HFF-Myc (cell line): ENCODE measurements at regions not wholly inside any gene's neighbourhood (a gene's known extent, or its start where the extent isn't known, plus 50 kb on each side); places are given as distances from the start of the nearest gene placed in this dataset.

Experiments used
- DNase-seq: peaks from one replicate; pipeline ENCODE4 v3.0.0-alpha.2; 2011; ENCODE audit warnings: low read depth; ENCODE audit errors: extremely low read depth
- H3K4me3 ChIP-seq: replicated peaks from 2 replicates; pipeline ENCODE4 v1.5.1; 2011; ENCODE audit warnings: low read depth, mild to moderate bottlenecking, control low read depth, low read length
- CTCF ChIP-seq: IDR thresholded peaks from 2 replicates; pipeline ENCODE4 v1.5.1; 2012; ENCODE audit warnings: mild to moderate bottlenecking, low read depth, low read length, control low read depth; ENCODE audit errors: missing control alignments

- H3K4me3 ChIP-seq, result no peak overlapping the region
- no peak for DNase-seq
- no peak for TF ChIP-seq CTCF
Observed at GRCh38 chr3:15976524-15976923, 178.7 kb upstream of the ANKRD28 start.

- no peak overlapping the region for H3K4me3 ChIP-seq
- no peak for TF ChIP-seq CTCF
Observed at GRCh38 chr3:15977090-15977489, 179.3 kb upstream of the ANKRD28 start.

GRCh38 chr3:15977598-15978232 is 179.9 kb upstream of the ANKRD28 start:
- no peak overlapping the region for H3K4me3 ChIP-seq
- DNase-seq, result no peak
- no peak for TF ChIP-seq CTCF

More at GRCh38 chr3:15977090-15977489, 179.3 kb upstream of the ANKRD28 start:
- no peak for DNase-seq

GRCh38 chr3:15978801-15979200 is 181.0 kb upstream of the ANKRD28 start:
- no peak for DNase-seq
- no peak overlapping the region for H3K4me3 ChIP-seq
- TF ChIP-seq CTCF, result no peak

- DNase-seq, result no peak
- H3K4me3 ChIP-seq, result no peak overlapping the region
- no peak for TF ChIP-seq CTCF
Observed at GRCh38 chr3:15979495-15979894, 181.7 kb upstream of the ANKRD28 start.

GRCh38 chr3:15979900-15980299 is 182.1 kb upstream of the ANKRD28 start:
- no peak for DNase-seq
- no peak overlapping the region for H3K4me3 ChIP-seq
- no peak for TF ChIP-seq CTCF

GRCh38 chr3:15982243-15982642 is 184.5 kb upstream of the ANKRD28 start:
- TF ChIP-seq CTCF, result no peak
- H3K4me3 ChIP-seq, result peak overlapping the region; percentile 29
- no peak for DNase-seq
